HepG2 (cell line): ENCODE measurements at regions not wholly inside any gene's neighbourhood (a gene's known extent, or its start where the extent isn't known, plus 50 kb on each side); places are given as distances from the start of the nearest gene placed in this dataset.

Source experiments
- BHLHE40 ChIP-seq: IDR thresholded peaks from 2 replicates; pipeline ENCODE4 v1.6.1; 2011; ENCODE audit warnings: low read length, improper control_type of control experiment
- CTCF ChIP-seq: sonication (generic); formaldehyde crosslinking; IDR thresholded peaks from 2 replicates; pipeline ENCODE4 v1.5.0; 2020; ENCODE audit warnings: mild to moderate bottlenecking, missing genetic modification reagents, moderate library complexity
- HDAC2 ChIP-seq: sonication (generic); formaldehyde crosslinking; IDR thresholded peaks from 2 replicates; pipeline ENCODE4 v1.4.0; 2020; ENCODE audit warnings: missing genetic modification reagents
- MAFK ChIP-seq, 2 experiments: IDR thresholded peaks in 1 of 2; conservative IDR thresholded peaks in 1 of 2; 2 replicates each; pipeline ENCODE4 v1.6.1; 2011; ENCODE audit warnings: improper control_type of control experiment in 2 of 2, low read length in 2 of 2
- PAF1 ChIP-seq: IDR thresholded peaks from 2 replicates; pipeline ENCODE4 v1.6.1; 2016; ENCODE audit warnings: missing genetic modification reagents, missing compliant biosample characterization
- POLR2A ChIP-seq, 2 experiments: IDR thresholded peaks; 2 replicates each; pipeline ENCODE4 v1.6.1; 2011; ENCODE audit warnings: low read depth in 2 of 2, low read length in 2 of 2, mild to moderate bottlenecking in 1 of 2, moderate library complexity in 1 of 2; ENCODE audit not compliant: insufficient read depth in 1 of 2
- POLR2AphosphoS2 ChIP-seq: IDR thresholded peaks from 2 replicates; pipeline ENCODE4 v1.6.1; 2011; ENCODE audit warnings: low read depth, low read length, improper control_type of control experiment
- SALL1 ChIP-seq: sonication (generic); formaldehyde crosslinking; IDR thresholded peaks from 2 replicates; pipeline ENCODE4 v1.8.0; 2022; ENCODE audit warnings: mild to moderate bottlenecking, missing genetic modification reagents
- SALL2 ChIP-seq: sonication (generic); formaldehyde crosslinking; IDR thresholded peaks from 2 replicates; pipeline ENCODE4 v1.8.1; 2023; ENCODE audit warnings: mild to moderate bottlenecking, missing genetic modification reagents, inconsistent platforms
- TGIF2 ChIP-seq: IDR thresholded peaks from 2 replicates; pipeline ENCODE4 v1.6.1; 2016; ENCODE audit warnings: control low read depth, missing compliant biosample characterization
- ZNF280D ChIP-seq: sonication (generic); formaldehyde crosslinking; IDR thresholded peaks from 2 replicates; pipeline ENCODE4 v1.5.1; 2020; ENCODE audit warnings: mild to moderate bottlenecking, missing genetic modification reagents
- ZNF282 ChIP-seq: fragments of 450-650 bp; IDR thresholded peaks from 2 replicates; pipeline ENCODE4 v1.6.1; 2018; ENCODE audit not compliant: partially characterized antibody
- ZNF430 ChIP-seq: sonication (generic); formaldehyde crosslinking; IDR thresholded peaks from 2 replicates; pipeline ENCODE4 v1.9.0; 2021; ENCODE audit warnings: mild to moderate bottlenecking, missing genetic modification reagents
- ZNF703 ChIP-seq: sonication (generic); formaldehyde crosslinking; IDR thresholded peaks from 2 replicates; pipeline ENCODE4 v1.5.1; 2020; ENCODE audit warnings: missing genetic modification reagents, mild to moderate bottlenecking, moderate library complexity, borderline replicate concordance

GRCh38 chr1:209230314-209230713 is 353.2 kb upstream of the CAMK1G start:
- TF ChIP-seq POLR2A (IDR thresholded peaks at IDR 0.05; ENCODE audit: insufficient read depth in 1 of 2, low read depth in 2 of 2, low read length in 2 of 2): no peak
- no peak for TF ChIP-seq ZNF280D (CRISPR knock-in tag)
- no peak for TF ChIP-seq SALL2 (CRISPR knock-in tag)
- TF ChIP-seq PAF1 (CRISPR knock-in tag): no peak
- no peak for TF ChIP-seq HDAC2
- no peak for TF ChIP-seq SALL1 (CRISPR knock-in tag)
- no peak for TF ChIP-seq BHLHE40
- no peak for TF ChIP-seq ZNF430 (CRISPR knock-in tag)
- TF ChIP-seq TGIF2 (CRISPR knock-in tag): no peak
- no peak for TF ChIP-seq CTCF (CRISPR knock-in tag)
- no peak for TF ChIP-seq ZNF282
- TF ChIP-seq POLR2AphosphoS2: no peak
- no peak for TF ChIP-seq MAFK (conservative IDR thresholded peaks at IDR 0.05 in 1 of 2, IDR thresholded peaks at IDR 0.05 in 1 of 2; ENCODE audit: low read length in 2 of 2)
- no peak for TF ChIP-seq ZNF703 (CRISPR knock-in tag)
